ENCODE measurements at regions not wholly inside any gene's neighbourhood (a gene's known extent, or its start where the extent isn't known, plus 50 kb on each side); places are given as distances from the start of the nearest gene placed in this dataset.
A peak's percentile ranks its signal among the peaks of the same experiment; 100 is the strongest.
"Not testable (repeated sequence)": the region's sequence is repeated elsewhere in the genome, so short reads cannot be mapped to it uniquely, and the experiment has no call there.

DNA sequence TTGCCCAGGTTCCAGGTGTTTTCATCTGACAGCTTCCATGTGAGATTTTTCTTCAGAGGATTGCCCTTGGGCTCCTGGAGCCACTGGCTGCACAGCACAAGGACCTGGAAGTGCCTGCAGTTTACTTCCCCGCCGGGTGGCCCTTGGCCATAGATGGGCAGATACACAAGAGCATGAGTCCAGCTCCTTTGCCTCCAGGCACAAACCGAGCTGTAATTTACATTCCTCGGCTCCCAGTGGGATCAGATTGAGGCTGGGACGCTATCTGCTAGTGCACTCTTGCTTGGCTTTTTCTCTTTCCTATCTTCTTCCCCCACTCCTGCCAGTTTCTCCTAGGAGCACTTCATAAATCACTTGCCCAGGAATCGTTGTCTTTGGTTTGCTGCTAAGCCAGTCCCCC is 85.4 kb upstream of the RALY start:
- no peak for DNase-seq

DNA sequence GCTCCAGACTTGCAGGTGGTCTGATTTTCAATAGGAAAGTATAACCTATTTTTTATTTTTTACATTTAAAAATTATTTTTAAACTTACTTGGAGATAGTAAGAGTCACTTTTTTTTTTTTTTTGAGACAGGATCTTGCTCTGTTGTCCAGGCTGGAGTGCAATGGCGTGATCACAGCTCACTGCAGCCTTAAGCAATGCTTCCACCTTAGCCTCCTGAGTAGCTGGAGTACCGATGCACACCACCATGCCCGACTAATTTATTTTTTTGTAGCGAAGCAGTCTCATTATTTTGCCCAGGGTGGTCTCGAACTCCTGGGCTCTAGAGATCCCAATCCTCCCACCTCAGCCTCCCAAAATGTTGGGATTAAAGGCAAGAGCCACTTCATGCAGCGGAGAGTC is 84.8 kb upstream of the RALY start:
- no peak for DNase-seq

DNA sequence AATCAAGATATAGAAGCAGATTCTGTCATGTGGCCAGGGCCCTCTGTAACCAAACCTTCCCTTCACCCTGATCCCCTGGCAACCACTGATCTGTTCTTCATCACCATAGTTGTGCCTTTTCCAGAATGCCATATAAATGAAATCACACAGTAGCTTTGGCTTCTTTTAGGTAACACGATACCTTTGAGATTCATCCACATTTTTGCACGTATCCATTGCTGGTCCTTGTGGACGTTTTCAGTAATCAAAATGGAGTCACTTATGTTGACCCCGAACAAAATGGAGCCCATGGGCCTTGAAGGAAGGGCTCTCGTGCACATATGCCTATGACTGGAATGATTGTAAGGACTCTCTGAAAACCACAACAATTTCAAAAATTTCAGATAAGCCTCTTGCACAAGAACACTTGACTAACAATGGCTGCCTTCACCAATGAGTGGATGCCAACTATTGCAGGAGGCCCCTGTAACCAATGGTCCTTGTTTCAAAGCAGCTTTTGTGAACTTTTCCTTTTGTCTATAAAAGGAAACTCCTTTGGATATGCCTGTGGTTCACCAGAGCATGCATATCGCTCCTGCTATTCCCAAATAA is 84.3 kb upstream of the RALY start:
- peak in 1 of 3 donors; percentile 84 for DNase-seq

DNA sequence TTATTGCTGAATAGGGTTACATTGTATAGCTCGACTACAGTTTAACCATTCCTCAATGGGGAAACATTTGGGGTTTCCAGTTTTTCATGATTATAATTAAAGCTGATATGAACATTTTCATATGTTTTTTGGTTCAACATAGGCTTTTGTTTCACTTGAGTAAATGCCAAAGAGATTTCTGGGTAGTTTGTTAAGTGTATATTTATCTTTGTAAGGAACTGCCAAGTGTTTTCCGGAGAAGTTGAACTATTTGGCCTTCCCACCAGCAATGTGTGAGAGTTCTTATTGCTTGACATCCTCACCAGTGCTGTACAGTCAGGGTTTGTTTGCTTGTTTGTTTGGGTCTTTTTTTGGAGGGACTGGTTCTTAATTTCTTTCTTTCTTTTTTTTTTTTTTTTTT is 83.7 kb upstream of the RALY start:
- DNase-seq, result peak in 1 of 3 donors; percentile 40

DNA sequence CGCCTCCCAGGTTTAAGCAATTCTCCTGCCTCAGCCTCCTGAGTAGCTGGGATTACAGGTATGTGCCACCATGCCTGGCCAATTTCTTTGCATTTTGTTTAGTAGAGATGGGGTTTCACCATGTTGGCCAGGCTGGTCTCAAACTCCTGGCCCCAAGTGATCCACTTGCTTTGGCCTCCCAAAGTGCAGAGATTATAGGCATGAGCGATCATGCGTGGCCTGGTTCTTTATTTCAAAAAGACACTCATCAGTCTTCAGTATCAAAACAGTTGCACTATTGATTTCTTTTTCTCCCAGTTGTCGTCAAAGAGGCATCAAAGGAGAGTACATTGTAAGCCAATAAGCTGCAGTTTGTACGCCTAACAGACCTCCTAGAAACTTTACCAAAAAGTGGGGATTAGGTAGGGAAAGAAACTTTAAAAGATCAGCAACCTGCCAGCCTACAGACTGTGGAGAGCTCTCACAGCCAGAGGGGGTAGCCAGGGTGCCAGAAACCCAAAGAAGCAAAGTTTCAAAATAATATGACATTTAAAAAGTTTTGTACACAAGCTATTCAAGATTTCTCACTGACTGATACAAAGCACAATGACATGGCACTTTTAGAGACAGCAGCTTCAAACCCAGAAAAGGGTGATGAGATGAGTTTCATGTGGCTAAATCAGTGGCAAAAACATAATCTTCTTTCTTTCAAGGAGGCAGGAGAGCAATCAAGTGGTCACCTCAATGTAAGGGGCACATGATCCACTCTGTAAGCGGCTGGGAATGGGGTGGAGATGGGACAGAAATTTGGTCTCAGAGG is 83.0 kb upstream of the RALY start:
- no peak for DNase-seq

- DNase-seq, result peak in 1 of 3 donors; percentile 19
Observed at GRCh38 chr20:33914919-33915318, 78.8 kb upstream of the RALY start.

DNA sequence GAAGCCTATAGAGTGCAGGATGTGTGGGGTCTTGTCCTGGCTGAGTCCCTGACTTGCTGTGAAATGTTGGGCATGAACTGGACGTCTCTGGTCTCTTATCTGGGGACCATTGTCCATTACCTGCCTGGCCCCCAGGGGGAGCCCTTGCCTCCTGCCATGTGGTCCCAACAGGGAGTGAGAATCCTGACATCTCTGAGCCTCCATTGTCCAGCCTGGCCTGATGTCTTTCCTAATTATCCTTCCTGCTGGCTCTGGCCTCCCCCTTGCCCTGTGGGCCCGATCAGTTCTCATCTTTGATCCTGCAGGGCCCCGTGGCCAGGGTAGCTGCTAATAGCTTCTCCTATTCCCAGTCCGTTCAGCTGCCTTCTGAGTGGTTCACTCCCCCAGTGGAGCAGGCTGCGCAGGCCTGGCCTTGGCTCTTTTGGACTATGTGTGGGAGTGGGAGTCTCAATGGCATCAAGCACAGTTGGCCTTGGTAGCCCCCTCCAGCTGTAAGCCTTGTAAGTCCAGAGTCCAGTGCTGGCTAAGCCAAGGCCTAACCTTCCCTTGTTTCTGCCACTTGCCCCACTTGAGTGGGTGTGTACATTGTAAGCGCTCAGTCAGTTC is 77.9 kb upstream of the RALY start:
- DNase-seq, result no peak

GRCh38 chr20:33916768-33917167 is 76.9 kb upstream of the RALY start:
- DNase-seq, result no peak

- DNase-seq, result peak in 2 of 3 donors; percentile 25 to 67
Observed at GRCh38 chr20:33917831-33918525, 75.7 kb upstream of the RALY start.

DNA sequence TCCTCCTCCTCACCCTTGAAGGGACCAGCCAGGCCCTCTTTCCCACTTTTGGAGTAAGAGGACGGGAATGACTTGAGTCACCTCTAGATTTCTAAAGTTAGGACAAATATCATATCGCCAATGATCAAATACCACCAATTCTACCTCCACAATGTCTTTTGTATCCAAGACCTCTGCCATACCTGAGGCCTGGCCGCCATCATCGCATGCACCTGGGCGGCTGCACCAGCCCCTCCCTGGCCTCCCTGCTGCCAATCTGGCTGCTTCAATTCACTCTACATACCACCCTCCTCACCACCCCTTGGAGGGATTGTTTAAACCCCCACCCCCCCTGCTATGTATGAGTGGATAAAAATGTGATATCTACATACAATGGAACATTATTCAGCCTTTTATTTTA is 75.0 kb upstream of the RALY start:
- DNase-seq, result no peak

- DNase-seq, result no peak
Observed at GRCh38 chr20:33919653-33920052, 74.1 kb upstream of the RALY start.

- no peak for DNase-seq
Observed at GRCh38 chr20:33922224-33922623, 71.5 kb upstream of the RALY start.

GRCh38 chr20:33923740-33924139 is 70.0 kb upstream of the RALY start:
- DNase-seq, result no peak

DNA sequence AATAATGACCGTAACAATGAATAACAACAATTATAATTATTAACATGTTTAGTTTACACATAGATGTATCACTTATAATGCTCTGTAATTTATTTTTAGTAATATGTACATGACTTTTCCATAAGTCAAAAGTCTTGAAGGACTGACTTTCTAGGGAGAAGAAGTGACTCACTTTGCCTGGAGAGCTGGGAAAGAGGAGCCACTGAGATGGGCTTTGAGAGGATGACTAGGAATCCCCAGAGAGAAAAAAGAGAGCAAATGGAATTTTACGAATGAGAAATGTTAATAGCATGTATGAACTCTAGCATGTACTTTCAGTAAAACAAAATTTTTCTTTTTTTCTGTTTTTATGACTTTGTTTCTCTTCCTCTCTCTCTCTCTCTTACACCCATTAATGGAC is 67.8 kb upstream of the RALY start:
- peak in 1 of 3 donors; percentile 63 for DNase-seq

DNA sequence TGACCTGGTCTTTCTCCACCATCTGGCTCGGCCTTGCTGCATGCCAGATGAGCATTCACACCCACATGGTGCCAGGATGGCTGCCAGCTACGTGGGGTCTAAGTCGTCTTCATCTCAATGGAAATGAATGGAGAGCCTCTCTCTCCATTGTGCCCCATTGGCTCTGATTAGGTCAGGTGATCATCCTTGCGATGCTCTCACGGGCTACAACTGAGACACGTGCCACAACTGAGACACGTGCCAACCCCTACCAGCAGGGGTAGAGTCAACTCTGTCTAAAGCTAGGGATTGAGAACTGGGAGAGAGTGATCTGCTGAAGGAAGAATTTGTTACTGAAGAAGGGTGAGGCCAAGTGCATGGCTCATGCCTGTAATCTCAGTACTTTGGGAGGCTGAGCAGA is 67.3 kb upstream of the RALY start:
- no peak for DNase-seq

DNA sequence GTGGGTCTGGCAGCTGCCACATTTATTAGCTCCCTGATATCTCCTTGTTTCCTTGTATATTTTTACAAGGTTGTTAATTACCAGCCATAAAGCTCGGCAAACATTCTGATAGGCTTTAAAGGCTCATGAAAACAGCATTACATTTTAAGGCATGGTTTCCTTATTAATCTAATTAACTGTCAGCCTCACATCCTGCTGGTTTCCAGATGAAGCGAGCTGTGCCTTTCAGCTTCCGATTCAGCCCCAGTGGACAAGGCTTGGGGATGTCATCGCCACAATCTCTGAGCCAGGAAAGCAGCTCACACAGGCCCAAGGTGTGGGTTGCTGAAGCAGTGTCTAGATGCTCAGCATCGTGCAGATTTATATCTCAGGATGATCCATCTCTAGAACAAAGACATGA is 66.0 kb upstream of the RALY start:
- no peak for DNase-seq

DNA sequence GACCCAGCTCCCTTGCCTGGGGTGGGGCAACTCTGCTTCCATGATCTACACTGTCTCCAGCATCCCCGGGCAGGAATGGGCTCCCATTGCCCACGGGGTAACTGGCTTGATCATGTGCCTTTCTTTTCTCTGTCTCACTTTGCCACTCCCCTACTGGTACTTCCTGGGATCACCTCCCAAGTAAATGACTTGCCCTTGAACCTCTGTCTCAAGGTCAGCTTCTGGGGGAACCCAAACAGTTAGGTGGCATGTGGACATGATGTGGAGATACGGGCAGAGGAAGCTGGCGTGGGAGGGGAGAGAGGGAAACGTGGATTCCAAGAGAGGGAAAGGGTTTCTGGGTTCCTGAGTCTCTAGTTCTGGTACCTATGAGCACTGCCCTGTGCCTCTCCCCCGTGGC is 63.8 kb upstream of the RALY start:
- no peak for DNase-seq

DNA sequence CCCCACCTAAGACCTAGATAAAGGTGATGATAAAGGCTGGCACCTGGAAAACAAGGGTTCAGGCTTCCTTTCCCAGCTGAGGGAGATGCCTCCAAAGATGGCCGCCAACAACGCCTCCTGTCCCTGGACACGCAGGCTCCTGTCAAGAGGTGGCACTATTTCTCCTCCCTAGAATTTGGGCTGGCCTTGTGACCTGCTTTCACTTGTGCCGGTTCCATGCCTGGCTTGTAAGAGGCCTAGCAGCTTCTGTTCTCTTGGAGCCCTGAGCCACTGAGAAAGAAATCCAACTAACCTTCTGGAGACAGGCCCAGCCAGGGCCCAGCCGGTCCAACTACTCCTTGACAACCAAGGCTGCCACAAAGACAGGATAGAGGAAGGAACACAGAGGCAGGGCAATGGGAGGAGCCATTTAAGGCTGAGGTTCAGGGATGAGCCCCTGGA is 60.2 kb upstream of the RALY start:
- peak in 2 of 3 donors; percentile 26 to 51 for DNase-seq

DNA sequence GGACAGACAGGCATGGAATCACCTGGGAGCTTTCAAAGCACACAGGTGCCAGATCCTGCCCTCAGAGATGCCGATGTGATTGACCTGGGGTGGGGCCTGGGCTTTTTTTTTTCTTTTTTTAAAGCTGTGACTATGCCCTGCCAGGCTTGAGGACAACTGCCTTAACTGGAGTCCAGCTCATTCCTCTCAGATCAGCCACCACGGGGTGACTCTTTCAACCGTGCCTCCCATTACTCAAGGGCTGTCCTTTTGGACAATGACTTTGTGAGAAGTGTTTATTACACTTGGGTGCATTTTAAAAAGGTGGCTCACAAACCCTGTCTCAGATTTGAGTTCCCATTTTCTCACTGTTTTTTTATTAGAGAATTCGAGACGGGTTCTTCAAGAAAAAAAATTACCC is 57.1 kb upstream of the RALY start:
- DNase-seq, result no peak

- not testable (repeated sequence) for DNase-seq
Observed at GRCh38 chr20:33939031-33939430, 54.7 kb upstream of the RALY start.

DNA sequence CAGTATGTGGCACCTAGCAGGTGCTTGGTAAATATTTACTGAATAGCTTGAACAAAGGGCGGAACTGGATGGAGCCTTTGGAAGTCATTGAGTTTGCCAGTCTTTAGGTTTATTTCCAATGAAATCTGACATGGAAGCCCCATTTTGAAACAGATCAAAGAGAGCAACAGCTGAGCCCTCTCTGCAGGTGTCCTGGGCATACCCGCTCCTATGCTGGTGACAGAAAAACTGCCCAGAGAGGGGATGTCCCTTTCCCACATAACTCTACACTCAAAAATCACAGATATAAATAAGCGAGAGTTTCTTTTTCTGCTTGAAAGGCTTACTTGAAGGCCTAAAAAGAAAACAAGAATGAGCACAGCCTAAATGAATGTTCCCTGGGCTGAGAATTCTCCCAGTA is 53.0 kb upstream of the RALY start:
- no peak for DNase-seq

Data from muscle of back (tissue), 3 donors.